Heart right ventricle (tissue), 16 donors: ENCODE measurements at regions not wholly inside any gene's neighbourhood (a gene's known extent, or its start where the extent isn't known, plus 50 kb on each side); places are given as distances from the start of the nearest gene placed in this dataset.
"Not testable (repeated sequence)": the region's sequence is repeated elsewhere in the genome, so short reads cannot be mapped to it uniquely, and the experiment has no call there.

Experiments used
- ATAC-seq, 8 donors: fragments of 200-7000 bp; cut with Tn5 transposase; one replicate each; pipeline ENCODE4 v1.9.1; 2020; ENCODE audit warnings: mild to moderate bottlenecking in 8 of 8, moderate library complexity in 8 of 8, moderate number of reproducible peaks in 1 of 8
- DNase-seq, 2 donors: peaks; one replicate each; pipeline ENCODE4 v3.0.0-alpha.2; 2020
- H3K27ac ChIP-seq, 10 donors: fragments of 200-600 bp; sonication (generic) in 2 of 10; one replicate each; pipeline versions ENCODE4 v1.5.0 to v1.8.0; 2020 to 2022; ENCODE audit warnings: mild to moderate bottlenecking in 3 of 10
- H3K27me3 ChIP-seq, 7 donors: fragments of 200-600 bp; one replicate each; pipeline ENCODE4 v1.8.0; 2021 to 2022; ENCODE audit warnings: mild to moderate bottlenecking in 2 of 7
- H3K36me3 ChIP-seq, 9 donors: fragments of 200-600 bp; sonication (generic) in 1 of 9; one replicate each; pipeline versions ENCODE4 v1.5.0 to v1.8.0; 2020 to 2022; ENCODE audit warnings: mild to moderate bottlenecking in 2 of 9
- H3K4me1 ChIP-seq, 9 donors: fragments of 200-600 bp; sonication (generic) in 1 of 9; one replicate each; pipeline versions ENCODE4 v1.5.0 to v1.8.0; 2020 to 2022; ENCODE audit warnings: mild to moderate bottlenecking in 4 of 9
- H3K4me3 ChIP-seq, 10 donors: fragments of 200-600 bp; sonication (generic) in 2 of 10; one replicate each; pipeline versions ENCODE4 v1.5.0 to v1.8.0; 2020 to 2022; ENCODE audit warnings: mild to moderate bottlenecking in 7 of 10, moderate library complexity in 2 of 10
- H3K9me3 ChIP-seq, 11 donors: fragments of 200-600 bp in 10 of 11; sonication (generic) in 2 of 11; one replicate each; pipeline versions ENCODE4 v1.5.0 to v1.8.0; 2013 to 2022; ENCODE audit warnings: mild to moderate bottlenecking in 2 of 11, control low read depth in 1 of 11, moderate library complexity in 1 of 11
- CTCF ChIP-seq, 9 donors: fragments of 200-600 bp; sonication (generic) in 2 of 9; IDR thresholded peaks; one replicate each; pipeline versions ENCODE4 v1.5.0 to v1.8.0; 2021 to 2022; ENCODE audit warnings: antibody characterized with exemption in 9 of 9, mild to moderate bottlenecking in 5 of 9, moderate library complexity in 1 of 9
- WGBS, 2 donors: extraction: QIAGEN DNeasy Blood & Tissue Kit; methylation state at CpG; one replicate each; pipeline ENCODE4 v1.1.7; 2013; ENCODE audit warnings: inconsistent platforms in 1 of 2; 5-methylcytosine and 5-hydroxymethylcytosine counted together
- intact Hi-C, 10 donors: fragments of 100-400 bp; cut with DNase I; formaldehyde crosslinking; loops; one replicate each; pipeline versions ENCODE4 v1.11.1 to v1.14.2; 2022
- donor health status: Arrhythmogenic right ventricular cardiomyopathy.
- donor health status: ischemic (EF 13 %, LVEDD 7.1; RV severe dilation, severe dysfunction).
- donor health status: healthy with polysubstance abuse.
- donor health status: DM: no; HTN: yes; CAD: no.
- donor health status: DM: no; HTN: no; CAD: no.
- donor health status: ischemic (EF 25% LVEDD 6.9; RV normal size, moderate dysfunction).
- donor health status: ischemic (EF 25% LVEDD 5.7; RV mildly dilated, moderate dysfunction).
- donor health status: healthy.
- donor health status: DM: yes; HTN: yes; CAD: no.
- donor health status: Ischemic cardiomyopathy.
- donor health status: ischemic (EF 35%, LVEDD 5.7; RV mildly dilated, moderate dysfunction).
- donor health status: nonischemic (EF 11% LVEDD 7.7; RV severe dilation, severe dysfunction).
- donor health status: DM: yes; HTN: yes; CAD: no.
- donor health status: PGD.
- donor health status: ischemic (EF 29% LVEDD 5.4; RV normal size, mild dysfunction).
- donor health status: nonischemic (EF 23%, LVEDD 6.1; RV moderate dilation, normal function).

DNA sequence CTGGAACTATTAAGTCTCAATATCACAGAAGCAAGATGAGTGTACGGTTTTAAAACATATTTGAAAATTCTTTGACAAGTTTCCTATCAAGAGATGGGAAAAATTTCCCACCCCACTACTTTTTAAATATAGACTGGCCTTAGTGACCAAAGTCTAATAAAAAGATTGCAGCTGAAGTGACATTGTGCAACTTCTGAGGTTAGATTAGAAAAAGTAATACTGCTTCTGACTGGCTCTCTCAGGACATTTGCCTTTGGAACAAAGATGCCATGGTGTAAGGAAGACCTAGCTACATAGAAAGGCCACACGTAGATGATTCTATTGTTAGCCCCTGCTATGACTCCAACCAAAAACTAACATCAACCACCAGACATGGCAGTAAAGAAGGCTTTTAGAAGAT is 138.7 kb upstream of the FAM47C start:
- no peak for ATAC-seq
- intact Hi-C loops: loop anchor here in 3 of 10 donors (5.0 to 10.0 kb wide), 2 partner anchors 975 to 982 kb away; no protein-coding TSS in a partner anchor
- DNase-seq: no peak
- WGBS, 2 donors: 62 to 76% methylated on average over 2 of the region's 2 CpGs
- TF ChIP-seq CTCF (IDR thresholded peaks at IDR 0.05): no peak
- H3K4me3 ChIP-seq: no peak overlapping the region
- no peak overlapping the region for H3K27ac ChIP-seq
- no peaks in the 10 kb centered on the region for H3K36me3 ChIP-seq
- peaks cover 0 to 34% (median 0%) of the 10 kb centered on the region in 7 donors for H3K27me3 ChIP-seq
- no peaks in the 10 kb centered on the region for H3K4me1 ChIP-seq
- H3K9me3 ChIP-seq: no peaks in the 10 kb centered on the region

DNA sequence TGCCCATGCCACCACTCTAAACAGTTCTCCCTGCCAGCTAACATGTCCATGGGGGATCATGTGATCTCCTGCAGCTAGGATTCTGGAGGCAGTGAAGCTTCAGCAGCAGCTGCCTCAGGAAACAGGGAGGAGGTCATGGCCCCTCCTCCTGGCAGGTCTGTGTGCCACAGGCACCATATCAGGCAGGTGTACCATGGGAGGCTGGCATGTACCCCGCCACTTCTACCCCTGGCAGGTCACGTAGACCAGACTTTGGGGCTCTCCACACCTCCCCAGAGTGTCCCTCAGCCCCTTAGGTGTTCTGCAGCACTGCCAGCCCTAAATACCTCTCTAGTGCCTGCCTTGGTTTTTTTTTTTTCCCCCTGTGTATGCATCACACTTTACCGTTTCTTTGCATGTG is 110.5 kb upstream of the FAM47C start:
- H3K36me3 ChIP-seq: no peaks in the 10 kb centered on the region
- H3K4me3 ChIP-seq: no peak overlapping the region
- DNase-seq: no peak
- peaks cover 0 to 6% (median 0%) of the 10 kb centered on the region in 7 donors for H3K27me3 ChIP-seq
- no peaks in the 10 kb centered on the region for H3K9me3 ChIP-seq
- ATAC-seq: no peak
- intact Hi-C loops: no loop called here
- no peak for TF ChIP-seq CTCF (IDR thresholded peaks at IDR 0.05)
- WGBS, 2 donors: 87 to 93% methylated on average over 3 of the region's 3 CpGs
- H3K4me1 ChIP-seq: no peaks in the 10 kb centered on the region
- H3K27ac ChIP-seq: no peak overlapping the region

DNA sequence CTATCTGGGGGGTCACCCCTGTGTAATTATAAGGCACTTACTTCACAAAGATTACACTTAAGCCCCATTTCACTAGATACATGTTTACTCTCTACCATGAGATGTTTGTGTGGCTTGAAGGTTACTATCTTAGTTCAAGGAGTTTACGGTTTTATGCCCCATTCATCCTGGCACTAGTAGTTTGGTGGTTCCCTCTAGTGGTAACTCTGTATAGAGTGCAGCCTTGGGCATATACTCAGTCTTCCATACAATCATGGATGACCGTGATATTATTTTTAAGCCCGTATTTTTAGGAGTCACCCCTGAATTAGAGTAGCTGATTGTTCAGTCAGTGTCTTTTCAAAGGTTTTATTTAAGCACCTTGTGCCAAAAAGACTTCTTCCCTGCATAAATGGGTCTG is 109.9 kb upstream of the FAM47C start:
- TF ChIP-seq CTCF (IDR thresholded peaks at IDR 0.05): peak in 2 of 9 donors; percentile 8 to 43
- H3K27me3 ChIP-seq: peaks cover 0 to 6% (median 0%) of the 10 kb centered on the region in 7 donors
- H3K4me3 ChIP-seq: no peak overlapping the region
- no peaks in the 10 kb centered on the region for H3K9me3 ChIP-seq
- intact Hi-C loops: no loop called here
- 38 to 45% methylated on average over 3 of the region's 3 CpGs for WGBS, 2 donors
- H3K4me1 ChIP-seq: no peaks in the 10 kb centered on the region
- DNase-seq (no peak), ATAC-seq (no peak)
- H3K27ac ChIP-seq: no peak overlapping the region
- H3K36me3 ChIP-seq: no peaks in the 10 kb centered on the region

DNA sequence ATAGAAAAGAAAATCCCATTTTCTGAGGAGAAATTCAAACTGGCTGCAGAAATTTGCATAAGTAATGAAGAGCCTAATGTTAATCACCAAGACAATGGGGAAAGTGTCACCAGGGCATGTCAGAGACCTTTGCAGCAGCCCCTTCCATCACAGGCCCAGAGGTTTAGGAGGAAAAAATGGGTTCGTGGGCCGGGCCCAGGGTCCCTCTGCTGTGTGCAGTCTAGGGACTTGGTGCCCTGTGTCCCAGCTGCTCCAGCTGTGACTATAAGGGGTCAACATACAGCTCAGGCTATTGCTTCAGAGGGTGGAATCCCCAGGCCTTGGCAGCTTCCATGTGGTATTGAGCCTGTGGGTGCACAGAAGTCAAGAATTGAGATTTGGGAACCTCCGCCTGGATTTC is 103.6 kb upstream of the FAM47C start:
- H3K36me3 ChIP-seq, H3K9me3 ChIP-seq, H3K27ac ChIP-seq, DNase-seq, intact Hi-C loops, H3K4me1 ChIP-seq, H3K27me3 ChIP-seq, ATAC-seq, H3K4me3 ChIP-seq: not testable (repeated sequence)
- 97 to 98% methylated on average over 3 of the region's 3 CpGs for WGBS, 2 donors

- H3K4me3 ChIP-seq: no peak overlapping the region
- no peaks in the 10 kb centered on the region for H3K4me1 ChIP-seq
- no peak overlapping the region for H3K27ac ChIP-seq
- H3K27me3 ChIP-seq: peaks cover 0 to 6% (median 0%) of the 10 kb centered on the region in 7 donors
- no peak for DNase-seq
- WGBS, 2 donors: 65 to 73% methylated on average over 6 of the region's 6 CpGs
- peaks cover 0 to 4% (median 0%) of the 10 kb centered on the region in 11 donors for H3K9me3 ChIP-seq
- ATAC-seq: no peak
- TF ChIP-seq CTCF (IDR thresholded peaks at IDR 0.05): peak; percentile 8 to 59 (median 38)
- intact Hi-C loops: no loop called here
- no peaks in the 10 kb centered on the region for H3K36me3 ChIP-seq
Measured at GRCh38 chrX:36908801-36909675, 99.1 kb upstream of the FAM47C start.
